ENCODE measurements at regions not wholly inside any gene's neighbourhood (a gene's known extent, or its start where the extent isn't known, plus 50 kb on each side); places are given as distances from the start of the nearest gene placed in this dataset.

DNA sequence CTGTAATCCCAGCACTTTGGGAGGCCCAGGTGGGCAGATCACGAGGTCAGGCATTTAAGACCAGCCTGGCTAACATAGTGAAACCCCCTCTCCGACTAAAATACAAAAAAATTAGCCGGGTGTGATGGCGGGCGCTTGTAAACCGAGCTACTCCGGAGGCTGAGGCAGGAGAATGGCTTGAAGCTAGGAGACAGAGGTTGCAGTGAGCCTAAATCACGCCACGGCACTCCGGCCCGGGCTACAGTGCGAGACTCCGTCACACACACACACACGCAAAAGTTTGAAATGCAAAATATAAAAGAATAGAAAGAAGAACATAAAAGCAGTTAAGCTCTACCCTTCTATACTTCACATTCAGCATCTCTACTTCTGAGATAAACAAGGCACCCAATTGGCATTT lies 1165.9 kb upstream of the CNTN5 start:
- Histone ChIP-seq H3K27me3 (replicated peaks in 1 of 7) (no peaks in the 10 kb centered on the region), H3K36me3 (no peaks in the 10 kb centered on the region), H3K27ac (no peak overlapping the region), H3K9me3 (peaks cover 0 to 3% (median 0%) of the 10 kb centered on the region in 8 donors), H3K4me3 (no peak overlapping the region), H3K4me1 (no peaks in the 10 kb centered on the region)
- TF ChIP-seq POLR2AphosphoS5 (IDR thresholded peaks at IDR 0.05) (no peak), POLR2A (IDR thresholded peaks at IDR 0.05) (no peak)
- TF ChIP-seq, protein P1, sequence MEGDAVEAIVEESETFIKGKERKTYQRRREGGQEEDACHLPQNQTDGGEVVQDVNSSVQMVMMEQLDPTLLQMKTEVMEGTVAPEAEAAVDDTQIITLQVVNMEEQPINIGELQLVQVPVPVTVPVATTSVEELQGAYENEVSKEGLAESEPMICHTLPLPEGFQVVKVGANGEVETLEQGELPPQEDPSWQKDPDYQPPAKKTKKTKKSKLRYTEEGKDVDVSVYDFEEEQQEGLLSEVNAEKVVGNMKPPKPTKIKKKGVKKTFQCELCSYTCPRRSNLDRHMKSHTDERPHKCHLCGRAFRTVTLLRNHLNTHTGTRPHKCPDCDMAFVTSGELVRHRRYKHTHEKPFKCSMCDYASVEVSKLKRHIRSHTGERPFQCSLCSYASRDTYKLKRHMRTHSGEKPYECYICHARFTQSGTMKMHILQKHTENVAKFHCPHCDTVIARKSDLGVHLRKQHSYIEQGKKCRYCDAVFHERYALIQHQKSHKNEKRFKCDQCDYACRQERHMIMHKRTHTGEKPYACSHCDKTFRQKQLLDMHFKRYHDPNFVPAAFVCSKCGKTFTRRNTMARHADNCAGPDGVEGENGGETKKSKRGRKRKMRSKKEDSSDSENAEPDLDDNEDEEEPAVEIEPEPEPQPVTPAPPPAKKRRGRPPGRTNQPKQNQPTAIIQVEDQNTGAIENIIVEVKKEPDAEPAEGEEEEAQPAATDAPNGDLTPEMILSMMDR (IDR thresholded peaks at IDR 0.05 in 8 of 11, conservative IDR thresholded peaks at IDR 0.05 in 3 of 11): no peak
- DNase-seq: no peak
- 83 to 89% (median 87%) methylated on average over 14 of the region's 14 CpGs for whole genome bisulfite sequencing, 5 donors
- intact Hi-C loops (cut with DNase I; ENCODE audit: low total_unique reads): no loop called here

DNA sequence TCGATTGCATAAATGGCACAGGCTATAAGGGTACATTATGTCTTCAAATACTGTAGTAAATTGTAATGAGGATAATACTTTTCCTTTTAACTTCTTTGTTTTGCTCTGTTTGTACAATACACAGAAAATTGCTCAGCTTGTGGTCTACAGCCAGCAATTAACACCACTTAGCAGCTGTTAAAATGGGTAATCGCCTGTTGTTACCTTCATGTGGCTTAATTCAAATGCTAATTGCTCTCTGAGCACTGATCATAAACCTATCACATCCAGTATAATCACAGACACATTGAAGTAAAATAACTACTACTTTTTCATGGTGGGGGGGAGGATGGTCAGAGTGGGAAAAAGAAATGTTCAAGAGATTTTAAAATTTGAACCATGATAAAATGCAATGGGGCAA lies 1164.1 kb upstream of the CNTN5 start:
- Histone ChIP-seq H3K27ac (no peak overlapping the region), H3K27me3 (replicated peaks in 1 of 7) (no peaks in the 10 kb centered on the region), H3K9me3 (peaks cover 0 to 9% (median 0%) of the 10 kb centered on the region in 8 donors), H3K4me1 (no peaks in the 10 kb centered on the region), H3K36me3 (no peaks in the 10 kb centered on the region), H3K4me3 (no peak overlapping the region)
- TF ChIP-seq POLR2AphosphoS5 (IDR thresholded peaks at IDR 0.05) (no peak), POLR2A (IDR thresholded peaks at IDR 0.05) (no peak)
- TF ChIP-seq, protein P1 (IDR thresholded peaks at IDR 0.05 in 8 of 11, conservative IDR thresholded peaks at IDR 0.05 in 3 of 11): no peak
- no peak for DNase-seq
- intact Hi-C loops (cut with DNase I; ENCODE audit: low total_unique reads): no loop called here
- 43 to 54% (median 46%) methylated on average over 2 of the region's 2 CpGs for WGBS, 5 donors

DNA sequence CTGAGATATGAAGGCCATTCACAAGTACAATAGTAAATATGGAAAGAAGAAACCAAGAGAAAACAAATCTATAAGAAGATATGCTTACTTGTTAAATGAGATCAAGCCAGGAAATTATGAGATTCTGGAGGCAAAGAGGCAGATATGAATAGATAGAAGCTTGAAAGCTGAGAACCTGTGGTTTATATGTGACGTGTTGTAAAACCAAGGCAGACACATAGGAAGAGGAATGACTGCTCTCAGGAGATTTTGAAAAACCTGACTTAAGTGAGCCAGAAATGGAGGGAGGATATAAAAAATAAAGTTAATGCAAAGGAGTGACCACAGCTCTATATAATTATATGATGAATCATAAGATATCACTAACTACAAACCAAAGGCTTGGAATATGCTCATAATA lies 1160.5 kb upstream of the CNTN5 start:
- 55 to 69% (median 65%) methylated on average over 1 of the region's 1 CpG for WGBS, 5 donors
- DNase-seq: no peak
- intact Hi-C loops (cut with DNase I; ENCODE audit: low total_unique reads): no loop called here
- H3K27me3 ChIP-seq (replicated peaks in 1 of 7): no peaks in the 10 kb centered on the region
- H3K4me3 ChIP-seq: no peak overlapping the region
- H3K36me3 ChIP-seq: no peaks in the 10 kb centered on the region
- no peak overlapping the region for H3K27ac ChIP-seq
- peaks cover 0 to 14% (median 1%) of the 10 kb centered on the region in 8 donors for H3K9me3 ChIP-seq
- no peak for TF ChIP-seq POLR2AphosphoS5 (IDR thresholded peaks at IDR 0.05)
- TF ChIP-seq POLR2A (IDR thresholded peaks at IDR 0.05): no peak
- TF ChIP-seq, protein P1 (IDR thresholded peaks at IDR 0.05 in 8 of 11, conservative IDR thresholded peaks at IDR 0.05 in 3 of 11): no peak
- no peaks in the 10 kb centered on the region for H3K4me1 ChIP-seq

DNA sequence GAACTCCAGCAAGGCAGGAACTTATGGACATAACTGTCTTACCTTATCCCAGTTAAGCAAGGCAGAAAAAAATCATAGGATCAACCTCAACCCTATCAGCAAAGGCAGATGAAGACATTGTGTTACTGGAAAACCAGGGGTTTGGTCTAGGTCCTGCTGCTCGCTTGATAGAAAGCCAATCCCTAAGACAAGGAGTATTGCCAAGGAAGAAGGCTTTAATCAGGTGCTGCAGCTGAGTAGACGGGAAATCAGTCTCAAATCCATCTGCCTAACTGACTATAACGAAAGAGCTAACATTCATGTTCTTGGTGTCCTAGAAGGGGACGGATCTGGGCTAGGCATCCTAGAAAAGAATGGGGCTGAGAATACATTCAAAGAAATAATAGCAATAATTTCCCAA lies 1158.7 kb upstream of the CNTN5 start:
- Histone ChIP-seq H3K36me3 (no peaks in the 10 kb centered on the region), H3K27ac (no peak overlapping the region), H3K27me3 (replicated peaks in 1 of 7) (no peaks in the 10 kb centered on the region), H3K4me1 (no peaks in the 10 kb centered on the region), H3K4me3 (no peak overlapping the region), H3K9me3 (peaks cover 0 to 17% (median 2%) of the 10 kb centered on the region in 8 donors)
- intact Hi-C loops (cut with DNase I; ENCODE audit: low total_unique reads): no loop called here
- DNase-seq: no peak
- TF ChIP-seq POLR2AphosphoS5 (IDR thresholded peaks at IDR 0.05) (no peak), POLR2A (IDR thresholded peaks at IDR 0.05) (no peak)
- TF ChIP-seq, protein P1 (IDR thresholded peaks at IDR 0.05 in 8 of 11, conservative IDR thresholded peaks at IDR 0.05 in 3 of 11): no peak
- WGBS, 5 donors: 64 to 80% (median 77%) methylated on average over 4 of the region's 4 CpGs
